Upper lobe of right lung (tissue), 1 donor: ENCODE measurements at regions not wholly inside any gene's neighbourhood (a gene's known extent, or its start where the extent isn't known, plus 50 kb on each side); places are given as distances from the start of the nearest gene placed in this dataset.

Source experiments
- ATAC-seq: fragments of 200-7000 bp; cut with Tn5 transposase; one replicate; pipeline ENCODE4 v1.9.1; 2020; ENCODE audit warnings: mild to moderate bottlenecking, moderate library complexity
- DNase-seq: peaks from one replicate; pipeline ENCODE4 v3.0.0-alpha.2; 2020
- H3K27ac ChIP-seq: fragments of 200-600 bp; one replicate; pipeline ENCODE4 v1.8.0; 2022
- H3K27me3 ChIP-seq: fragments of 200-600 bp; one replicate; pipeline ENCODE4 v1.8.0; 2022; ENCODE audit warnings: mild to moderate bottlenecking
- H3K36me3 ChIP-seq: fragments of 200-600 bp; one replicate; pipeline ENCODE4 v1.8.0; 2022
- H3K4me1 ChIP-seq: fragments of 200-600 bp; one replicate; pipeline ENCODE4 v1.8.0; 2022
- H3K4me3 ChIP-seq: fragments of 200-600 bp; one replicate; pipeline ENCODE4 v1.8.0; 2022; ENCODE audit warnings: mild to moderate bottlenecking
- H3K9me3 ChIP-seq: fragments of 200-600 bp; one replicate; pipeline ENCODE4 v1.8.0; 2022
- CTCF ChIP-seq: fragments of 200-600 bp; IDR thresholded peaks from one replicate; pipeline ENCODE4 v1.8.0; 2022; ENCODE audit warnings: antibody characterized with exemption
- intact Hi-C: fragments of 100-400 bp; cut with DNase I; formaldehyde crosslinking; loops from one replicate; pipeline ENCODE4 v1.11.0; 2022
- donor health status: DM: no; HTN: yes; CAD: no; lungs with severe emphysema.

GRCh38 chr10:124256151-124256550 is 162.6 kb downstream of the OAT start:
- Histone ChIP-seq H3K4me3 (no peak overlapping the region), H3K27me3 (no peaks in the 10 kb centered on the region), H3K9me3 (no peaks in the 10 kb centered on the region), H3K36me3 (no peaks in the 10 kb centered on the region), H3K27ac (no peak overlapping the region), H3K4me1 (no peaks in the 10 kb centered on the region)
- intact Hi-C loops, result no loop called here
- no peak for DNase-seq
- TF ChIP-seq CTCF, result no peak
- ATAC-seq, result no peak

GRCh38 chr10:124255556-124255955 is 162.2 kb upstream of the CHST15 start:
- Histone ChIP-seq H3K36me3 (no peaks in the 10 kb centered on the region), H3K9me3 (no peaks in the 10 kb centered on the region), H3K27me3 (no peaks in the 10 kb centered on the region), H3K4me1 (no peaks in the 10 kb centered on the region), H3K27ac (no peak overlapping the region), H3K4me3 (no peak overlapping the region)
- no peak for ATAC-seq
- DNase-seq, result no peak
- no peak for TF ChIP-seq CTCF
- intact Hi-C loops, result no loop called here

GRCh38 chr10:124254490-124254889 is 161.1 kb upstream of the CHST15 start:
- DNase-seq (no peak), ATAC-seq (no peak)
- intact Hi-C loops, result no loop called here
- H3K36me3 ChIP-seq, result no peaks in the 10 kb centered on the region
- no peaks in the 10 kb centered on the region for H3K9me3 ChIP-seq
- no peak for TF ChIP-seq CTCF
- no peaks in the 10 kb centered on the region for H3K27me3 ChIP-seq
- no peaks in the 10 kb centered on the region for H3K4me1 ChIP-seq
- no peak overlapping the region for H3K4me3 ChIP-seq
- no peak overlapping the region for H3K27ac ChIP-seq

- Histone ChIP-seq H3K4me3 (no peak overlapping the region), H3K9me3 (no peaks in the 10 kb centered on the region), H3K36me3 (no peaks in the 10 kb centered on the region), H3K4me1 (no peaks in the 10 kb centered on the region), H3K27ac (no peak overlapping the region), H3K27me3 (no peaks in the 10 kb centered on the region)
- ATAC-seq (no peak), DNase-seq (no peak)
- TF ChIP-seq CTCF, result no peak
- intact Hi-C loops, result no loop called here
Measured at GRCh38 chr10:124253006-124253405, 159.6 kb upstream of the CHST15 start.

- no peak for TF ChIP-seq CTCF
- no peaks in the 10 kb centered on the region for H3K9me3 ChIP-seq
- no peaks in the 10 kb centered on the region for H3K4me1 ChIP-seq
- no peaks in the 10 kb centered on the region for H3K27me3 ChIP-seq
- H3K4me3 ChIP-seq, result no peak overlapping the region
- intact Hi-C loops, result no loop called here
- DNase-seq (no peak), ATAC-seq (no peak)
- H3K27ac ChIP-seq, result peak overlapping the region; percentile 6
- H3K36me3 ChIP-seq, result no peaks in the 10 kb centered on the region
Measured at GRCh38 chr10:124252097-124252715, 158.8 kb upstream of the CHST15 start.
